SK-N-SH (cell line): ENCODE measurements at regions not wholly inside any gene's neighbourhood (a gene's known extent, or its start where the extent isn't known, plus 50 kb on each side); places are given as distances from the start of the nearest gene placed in this dataset.

ENCODE experiments used
- CTCF ChIA-PET: fragments of 300-600, 350-600 bp; formaldehyde crosslinking; extraction: SDS; loops from one replicate; lab custom pipeline; 2021; lab: Yijun Ruan, JAX
- POLR2A ChIA-PET: fragments of 350-600 bp; sonication (Branson Sonifier 250); formaldehyde crosslinking; extraction: SDS; loops from one replicate; lab custom pipeline; 2020; ENCODE audit warnings: antibody characterized with exemption, inconsistent platforms; lab: Yijun Ruan, JAX
- DNase-seq: peaks from one replicate; pipeline ENCODE4 v3.0.0; 2012
- H2AFZ ChIP-seq: fragments of 200-600 bp; sonication (generic); 2 replicates; pipeline ENCODE4 v1.8.1; 2016; ENCODE audit warnings: antibody characterized with exemption, mild to moderate bottlenecking, low read depth
- H3F3A ChIP-seq: fragments of 200-600 bp; sonication (generic); replicated peaks from 2 replicates; pipeline ENCODE3; 2016; ENCODE audit warnings: antibody characterized with exemption, mild to moderate bottlenecking; ENCODE audit not compliant: insufficient read depth
- H3K27ac ChIP-seq, 2 experiments: fragments of 200-500 bp in 1 of 2; fragments of 200-600 bp in 1 of 2; sonication (Bioruptor generic) in 1 of 2; sonication (generic), shearing (Covaris generic) in 1 of 2; 2 replicates each; pipeline versions ENCODE4 v1.5.1 to v1.6.1; 2014 to 2016; ENCODE audit warnings: low read depth in 2 of 2, inconsistent platforms in 1 of 2, low read length in 1 of 2, mild to moderate bottlenecking in 1 of 2, mixed read lengths in 1 of 2
- H3K27me3 ChIP-seq: fragments of 200-600 bp; sonication (generic), shearing (Covaris generic); 2 replicates; pipeline ENCODE4 v1.6.1; 2016; ENCODE audit warnings: mixed run types; ENCODE audit not compliant: insufficient read depth
- H3K36me3 ChIP-seq, 2 experiments: fragments of 200-500 bp in 1 of 2; fragments of 200-600 bp in 1 of 2; sonication (Bioruptor generic) in 1 of 2; sonication (generic) in 1 of 2; replicated peaks in 1 of 2; 2 replicates each; pipeline versions ENCODE3 to v1.5.1; 2014 to 2016; ENCODE audit warnings: low read length in 1 of 2, mild to moderate bottlenecking in 1 of 2; ENCODE audit not compliant: insufficient read depth in 2 of 2, control insufficient read depth in 1 of 2
- H3K4me1 ChIP-seq, 2 experiments: fragments of 200-500 bp in 1 of 2; fragments of 200-600 bp in 1 of 2; sonication (Bioruptor generic) in 1 of 2; sonication (generic), shearing (Covaris generic) in 1 of 2; 2 replicates each; pipeline versions ENCODE4 v1.5.1 to v1.6.1; 2014 to 2016; ENCODE audit warnings: low read depth in 1 of 2, low read length in 1 of 2, mixed run types in 1 of 2; ENCODE audit not compliant: insufficient read depth in 2 of 2, control insufficient read depth in 1 of 2
- H3K4me2 ChIP-seq: fragments of 200-600 bp; sonication (generic), shearing (Covaris generic); 2 replicates; pipeline ENCODE4 v1.6.1; 2017; ENCODE audit warnings: mixed run types
- H3K4me3 ChIP-seq, 2 experiments: fragments of 200-500 bp in 1 of 2; fragments of 200-600 bp in 1 of 2; sonication (Bioruptor generic) in 1 of 2; sonication (generic), shearing (Covaris generic) in 1 of 2; 2 replicates each; pipeline versions ENCODE4 v1.5.1 to v1.8.1; 2014 to 2016; ENCODE audit warnings: low read depth in 2 of 2, inconsistent platforms in 1 of 2, low read length in 1 of 2, mild to moderate bottlenecking in 1 of 2, mixed read lengths in 1 of 2, moderate library complexity in 1 of 2
- H3K79me2 ChIP-seq: fragments of 200-600 bp; sonication (generic); 2 replicates; pipeline ENCODE4 v1.8.1; 2017; ENCODE audit warnings: mild to moderate bottlenecking; ENCODE audit not compliant: insufficient read depth
- H3K9ac ChIP-seq: fragments of 200-600 bp; sonication (generic); 2 replicates; pipeline ENCODE4 v1.6.1; 2017; ENCODE audit warnings: mixed run types
- H3K9me2 ChIP-seq: fragments of 200-600 bp; sonication (generic); 2 replicates; pipeline ENCODE4 v1.6.1; 2017; ENCODE audit warnings: mixed run types
- H3K9me3 ChIP-seq: fragments of 200-600 bp; sonication (generic); 2 replicates; pipeline ENCODE4 v1.6.1; 2017; ENCODE audit warnings: mixed run types, mild to moderate bottlenecking, moderate library complexity
- H4K20me1 ChIP-seq: fragments of 200-600 bp; sonication (generic); 2 replicates; pipeline ENCODE4 v1.6.1; 2017; ENCODE audit warnings: mild to moderate bottlenecking, mixed run types; ENCODE audit not compliant: insufficient read depth
- EZH2phosphoT487 ChIP-seq: fragments of 200-600 bp; sonication (generic); IDR thresholded peaks from 2 replicates; pipeline ENCODE4 v1.6.1; 2017; ENCODE audit warnings: low read depth, mixed run types, mild to moderate bottlenecking, antibody characterized with exemption, moderate library complexity, borderline replicate concordance
- FOSL2 ChIP-seq: IDR thresholded peaks from 2 replicates; pipeline ENCODE4 v1.4.0; 2012; ENCODE audit warnings: low read depth, mild to moderate bottlenecking, moderate library complexity, borderline replicate concordance
- FOXJ3 ChIP-seq: sonication (generic); formaldehyde crosslinking; IDR thresholded peaks from 2 replicates; pipeline ENCODE4 v1.5.1; 2020; ENCODE audit warnings: mild to moderate bottlenecking, missing genetic modification reagents
- FOXM1 ChIP-seq: IDR thresholded peaks from 2 replicates; pipeline ENCODE4 v1.4.0; 2012; ENCODE audit warnings: low read depth, mild to moderate bottlenecking
- GATA2 ChIP-seq: sonication (generic); formaldehyde crosslinking; IDR thresholded peaks from 2 replicates; pipeline ENCODE4 v1.5.0; 2020; ENCODE audit warnings: mild to moderate bottlenecking, missing genetic modification reagents
- NRF1 ChIP-seq: IDR thresholded peaks from 2 replicates; pipeline ENCODE4 v1.6.1; 2012; ENCODE audit warnings: low read depth, mild to moderate bottlenecking, low read length
- RAD21 ChIP-seq: IDR thresholded peaks from 2 replicates; pipeline ENCODE4 v1.6.1; 2012; ENCODE audit warnings: mild to moderate bottlenecking, low read length
- RCOR1 ChIP-seq: fragments of 150-350 bp; IDR thresholded peaks from 2 replicates; pipeline ENCODE4 v1.6.1; 2017; ENCODE audit warnings: antibody characterized with exemption, low read length
- RXRA ChIP-seq: IDR thresholded peaks from 2 replicates; pipeline ENCODE4 v1.4.0; 2012; ENCODE audit warnings: low read depth, mild to moderate bottlenecking, borderline replicate concordance
- TAF1 ChIP-seq: IDR thresholded peaks from 2 replicates; pipeline ENCODE4 v1.6.1; 2012; ENCODE audit warnings: low read depth, mild to moderate bottlenecking, low read length, moderate library complexity, borderline replicate concordance
- TEAD4 ChIP-seq: IDR thresholded peaks from 2 replicates; pipeline ENCODE4 v1.4.0; 2012; ENCODE audit warnings: mild to moderate bottlenecking, borderline replicate concordance; ENCODE audit not compliant: insufficient read depth
- YY1 ChIP-seq: IDR thresholded peaks from 2 replicates; pipeline ENCODE4 v1.4.0; 2012; ENCODE audit warnings: low read depth, mild to moderate bottlenecking
- WGBS: methylation state at CpG from one replicate; pipeline ENCODE4 v1.1.6; 2017; ENCODE audit warnings: low lambda C conversion rate; 5-methylcytosine and 5-hydroxymethylcytosine counted together
- TF ChIP-seq, protein P1 (sequence below): IDR thresholded peaks from 2 replicates; pipeline ENCODE4 v1.6.1; 2012; ENCODE audit warnings: mild to moderate bottlenecking, low read depth, low read length, moderate library complexity
- TF ChIP-seq, protein P2 (sequence below): IDR thresholded peaks from 2 replicates; pipeline ENCODE4; 2012
- TF ChIP-seq, protein P3 (sequence below): IDR thresholded peaks from 2 replicates; pipeline ENCODE4 v1.4.0; 2012; ENCODE audit warnings: low read depth
- TF ChIP-seq, protein P4 (sequence below): IDR thresholded peaks from 2 replicates; pipeline ENCODE4 v1.4.0; 2012; ENCODE audit warnings: low read depth, borderline replicate concordance
- TF ChIP-seq, protein P5 (sequence below): fragments of 150-350 bp; IDR thresholded peaks from 2 replicates; pipeline ENCODE4 v1.6.1; 2017; ENCODE audit warnings: antibody characterized with exemption, low read length, low read depth, borderline replicate concordance
- TF ChIP-seq, protein P6 (sequence below): fragments of 200-600 bp; sonication (generic); IDR thresholded peaks from 2 replicates; pipeline ENCODE4 v1.6.1; 2017; ENCODE audit warnings: antibody characterized with exemption, mild to moderate bottlenecking, moderate library complexity

DNA sequence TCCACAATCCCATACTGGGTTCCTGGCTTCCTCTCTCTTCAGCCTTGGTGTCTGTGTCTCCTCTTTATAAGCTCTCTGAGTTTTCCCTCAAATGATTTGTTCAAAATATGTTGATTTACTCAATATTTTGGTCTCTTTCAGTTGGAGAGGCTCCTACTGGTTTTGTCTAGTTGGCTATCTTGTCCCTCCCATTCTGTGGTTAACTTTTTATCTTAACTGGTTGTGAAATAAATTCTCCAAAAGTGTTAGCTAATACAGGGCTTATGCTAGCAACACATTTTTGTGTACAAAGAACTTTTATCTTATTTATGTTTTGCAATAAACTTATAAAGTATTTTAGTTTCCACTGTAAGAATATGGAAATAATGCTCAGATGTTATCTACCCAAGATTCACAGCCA, 200.9 kb downstream of the AASDHPPT start (continued):
- TF ChIP-seq TAF1 (no peak), YY1 (no peak), RXRA (no peak), TEAD4 (no peak), FOXJ3 (CRISPR knock-in tag) (no peak), EZH2phosphoT487 (no peak)
- TF ChIP-seq, all 33 proteins: peak for 0

DNA sequence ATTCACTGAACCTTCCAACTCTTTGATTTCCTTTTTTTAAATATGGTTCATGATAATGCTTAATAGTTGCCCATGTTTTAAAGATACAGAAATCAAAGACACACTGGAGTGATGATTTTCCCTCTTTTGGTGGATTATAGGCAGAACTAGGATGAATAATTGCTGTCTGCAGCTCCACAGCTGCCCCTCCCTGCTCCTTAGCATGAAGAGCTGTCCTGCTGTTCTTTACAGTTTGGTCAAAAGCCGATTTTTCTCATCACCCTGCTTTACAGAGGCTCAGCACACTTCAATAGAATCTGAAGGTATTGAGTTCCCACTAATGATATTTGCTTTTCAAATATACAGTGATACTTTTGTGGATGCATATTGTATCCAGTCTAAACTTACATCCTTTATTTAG, 202.6 kb downstream of the AASDHPPT start:
- no peak for DNase-seq
- ChIA-PET CTCF (no interaction called here), POLR2A (no interaction called here)
- H3F3A ChIP-seq = no peaks in the 10 kb centered on the region
- no peaks in the 10 kb centered on the region for H3K36me3 ChIP-seq
- no peak overlapping the region for H3K4me2 ChIP-seq
- WGBS = 7% methylated on average over 1 of the region's 1 CpG
- H4K20me1 ChIP-seq = no peaks in the 10 kb centered on the region
- TF ChIP-seq RXRA = no peak
- TF ChIP-seq FOXM1 = no peak
- TF ChIP-seq FOSL2 = no peak
- TF ChIP-seq, protein P1, sequence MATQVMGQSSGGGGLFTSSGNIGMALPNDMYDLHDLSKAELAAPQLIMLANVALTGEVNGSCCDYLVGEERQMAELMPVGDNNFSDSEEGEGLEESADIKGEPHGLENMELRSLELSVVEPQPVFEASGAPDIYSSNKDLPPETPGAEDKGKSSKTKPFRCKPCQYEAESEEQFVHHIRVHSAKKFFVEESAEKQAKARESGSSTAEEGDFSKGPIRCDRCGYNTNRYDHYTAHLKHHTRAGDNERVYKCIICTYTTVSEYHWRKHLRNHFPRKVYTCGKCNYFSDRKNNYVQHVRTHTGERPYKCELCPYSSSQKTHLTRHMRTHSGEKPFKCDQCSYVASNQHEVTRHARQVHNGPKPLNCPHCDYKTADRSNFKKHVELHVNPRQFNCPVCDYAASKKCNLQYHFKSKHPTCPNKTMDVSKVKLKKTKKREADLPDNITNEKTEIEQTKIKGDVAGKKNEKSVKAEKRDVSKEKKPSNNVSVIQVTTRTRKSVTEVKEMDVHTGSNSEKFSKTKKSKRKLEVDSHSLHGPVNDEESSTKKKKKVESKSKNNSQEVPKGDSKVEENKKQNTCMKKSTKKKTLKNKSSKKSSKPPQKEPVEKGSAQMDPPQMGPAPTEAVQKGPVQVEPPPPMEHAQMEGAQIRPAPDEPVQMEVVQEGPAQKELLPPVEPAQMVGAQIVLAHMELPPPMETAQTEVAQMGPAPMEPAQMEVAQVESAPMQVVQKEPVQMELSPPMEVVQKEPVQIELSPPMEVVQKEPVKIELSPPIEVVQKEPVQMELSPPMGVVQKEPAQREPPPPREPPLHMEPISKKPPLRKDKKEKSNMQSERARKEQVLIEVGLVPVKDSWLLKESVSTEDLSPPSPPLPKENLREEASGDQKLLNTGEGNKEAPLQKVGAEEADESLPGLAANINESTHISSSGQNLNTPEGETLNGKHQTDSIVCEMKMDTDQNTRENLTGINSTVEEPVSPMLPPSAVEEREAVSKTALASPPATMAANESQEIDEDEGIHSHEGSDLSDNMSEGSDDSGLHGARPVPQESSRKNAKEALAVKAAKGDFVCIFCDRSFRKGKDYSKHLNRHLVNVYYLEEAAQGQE = no peak
- TF ChIP-seq, protein P2, sequence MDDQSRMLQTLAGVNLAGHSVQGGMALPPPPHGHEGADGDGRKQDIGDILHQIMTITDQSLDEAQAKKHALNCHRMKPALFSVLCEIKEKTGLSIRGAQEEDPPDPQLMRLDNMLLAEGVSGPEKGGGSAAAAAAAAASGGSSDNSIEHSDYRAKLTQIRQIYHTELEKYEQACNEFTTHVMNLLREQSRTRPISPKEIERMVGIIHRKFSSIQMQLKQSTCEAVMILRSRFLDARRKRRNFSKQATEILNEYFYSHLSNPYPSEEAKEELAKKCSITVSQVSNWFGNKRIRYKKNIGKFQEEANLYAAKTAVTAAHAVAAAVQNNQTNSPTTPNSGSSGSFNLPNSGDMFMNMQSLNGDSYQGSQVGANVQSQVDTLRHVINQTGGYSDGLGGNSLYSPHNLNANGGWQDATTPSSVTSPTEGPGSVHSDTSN = no peak
- no peak for TF ChIP-seq YY1
- TF ChIP-seq RCOR1 = no peak
- no peak for TF ChIP-seq NRF1
- no peak for TF ChIP-seq GATA2 (CRISPR knock-in tag)
- TF ChIP-seq EZH2phosphoT487 = no peak
- no peak for TF ChIP-seq RAD21
- TF ChIP-seq, protein P3, sequence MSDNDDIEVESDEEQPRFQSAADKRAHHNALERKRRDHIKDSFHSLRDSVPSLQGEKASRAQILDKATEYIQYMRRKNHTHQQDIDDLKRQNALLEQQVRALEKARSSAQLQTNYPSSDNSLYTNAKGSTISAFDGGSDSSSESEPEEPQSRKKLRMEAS = no peak
- TF ChIP-seq, protein P4, sequence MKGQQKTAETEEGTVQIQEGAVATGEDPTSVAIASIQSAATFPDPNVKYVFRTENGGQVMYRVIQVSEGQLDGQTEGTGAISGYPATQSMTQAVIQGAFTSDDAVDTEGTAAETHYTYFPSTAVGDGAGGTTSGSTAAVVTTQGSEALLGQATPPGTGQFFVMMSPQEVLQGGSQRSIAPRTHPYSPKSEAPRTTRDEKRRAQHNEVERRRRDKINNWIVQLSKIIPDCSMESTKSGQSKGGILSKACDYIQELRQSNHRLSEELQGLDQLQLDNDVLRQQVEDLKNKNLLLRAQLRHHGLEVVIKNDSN = no peak
- TF ChIP-seq, protein P5, sequence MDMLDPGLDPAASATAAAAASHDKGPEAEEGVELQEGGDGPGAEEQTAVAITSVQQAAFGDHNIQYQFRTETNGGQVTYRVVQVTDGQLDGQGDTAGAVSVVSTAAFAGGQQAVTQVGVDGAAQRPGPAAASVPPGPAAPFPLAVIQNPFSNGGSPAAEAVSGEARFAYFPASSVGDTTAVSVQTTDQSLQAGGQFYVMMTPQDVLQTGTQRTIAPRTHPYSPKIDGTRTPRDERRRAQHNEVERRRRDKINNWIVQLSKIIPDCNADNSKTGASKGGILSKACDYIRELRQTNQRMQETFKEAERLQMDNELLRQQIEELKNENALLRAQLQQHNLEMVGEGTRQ = no peak
- TF ChIP-seq, protein P6, sequence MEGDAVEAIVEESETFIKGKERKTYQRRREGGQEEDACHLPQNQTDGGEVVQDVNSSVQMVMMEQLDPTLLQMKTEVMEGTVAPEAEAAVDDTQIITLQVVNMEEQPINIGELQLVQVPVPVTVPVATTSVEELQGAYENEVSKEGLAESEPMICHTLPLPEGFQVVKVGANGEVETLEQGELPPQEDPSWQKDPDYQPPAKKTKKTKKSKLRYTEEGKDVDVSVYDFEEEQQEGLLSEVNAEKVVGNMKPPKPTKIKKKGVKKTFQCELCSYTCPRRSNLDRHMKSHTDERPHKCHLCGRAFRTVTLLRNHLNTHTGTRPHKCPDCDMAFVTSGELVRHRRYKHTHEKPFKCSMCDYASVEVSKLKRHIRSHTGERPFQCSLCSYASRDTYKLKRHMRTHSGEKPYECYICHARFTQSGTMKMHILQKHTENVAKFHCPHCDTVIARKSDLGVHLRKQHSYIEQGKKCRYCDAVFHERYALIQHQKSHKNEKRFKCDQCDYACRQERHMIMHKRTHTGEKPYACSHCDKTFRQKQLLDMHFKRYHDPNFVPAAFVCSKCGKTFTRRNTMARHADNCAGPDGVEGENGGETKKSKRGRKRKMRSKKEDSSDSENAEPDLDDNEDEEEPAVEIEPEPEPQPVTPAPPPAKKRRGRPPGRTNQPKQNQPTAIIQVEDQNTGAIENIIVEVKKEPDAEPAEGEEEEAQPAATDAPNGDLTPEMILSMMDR = no peak
- TF ChIP-seq, all 33 proteins: peak for 0
- H3K27me3 ChIP-seq = no peaks in the 10 kb centered on the region
- no peak overlapping the region for H3K9ac ChIP-seq
- H3K9me2 ChIP-seq = no peaks in the 10 kb centered on the region
- H3K79me2 ChIP-seq = no peaks in the 10 kb centered on the region
- no peak overlapping the region for H2AFZ ChIP-seq
- no peak overlapping the region for H3K27ac ChIP-seq
- no peaks in the 10 kb centered on the region for H3K9me3 ChIP-seq
- H3K4me3 ChIP-seq = no peak overlapping the region
- no peaks in the 10 kb centered on the region for H3K4me1 ChIP-seq
